A549 (cell line): ENCODE measurements at regions not wholly inside any gene's neighbourhood (a gene's known extent, or its start where the extent isn't known, plus 50 kb on each side); places are given as distances from the start of the nearest gene placed in this dataset.

Source experiments
- ATAC-seq, 2 experiments: fragments of 200-7000 bp in 1 of 2; fragments of >200 bp in 1 of 2; cut with Nextera tagmentation in 1 of 2; cut with Tn5 transposase in 1 of 2; 3 replicates each; pipeline versions ENCODE4 v1.8.0 to v1.9.1; 2018 to 2020; ENCODE audit warnings: mild to moderate bottlenecking in 1 of 2, moderate library complexity in 1 of 2
- CTCF ChIA-PET: fragments of 300-600 bp; sonication (Branson Sonifier 250); formaldehyde crosslinking; extraction: SDS; loops from one replicate; lab custom pipeline; 2021; ENCODE audit warnings: antibody characterized with exemption, inconsistent platforms; lab: Yijun Ruan, JAX
- POLR2A ChIA-PET: fragments of 350-600 bp; formaldehyde crosslinking; extraction: SDS; loops from one replicate; lab custom pipeline; 2021; ENCODE audit warnings: antibody characterized with exemption, inconsistent platforms; lab: Yijun Ruan, JAX
- DNase-seq, 2 experiments: peaks; one replicate each; pipeline versions ENCODE4 v3.0.0 to v3.0.0-alpha.2; 2011 to 2016; ENCODE audit warnings: low read depth in 1 of 2, low spot score in 1 of 2
- FAIRE-seq: peaks from 2 replicates; lab custom pipeline; 2011; peaks lifted over from hg19 to GRCh38; lab: Jason Lieb, UNC
- H3K27ac ChIP-seq, 2 experiments: fragments of >200 bp; sonication (Bioruptor Twin); formaldehyde crosslinking; 3 replicates each; pipeline ENCODE4 v1.5.1; 2016 to 2017
- H3K4me1 ChIP-seq: fragments of >200 bp; sonication (Bioruptor Twin); formaldehyde crosslinking; 3 replicates; pipeline ENCODE4 v1.6.1; 2016
- H3K4me2 ChIP-seq: fragments of >200 bp; sonication (Bioruptor Twin); formaldehyde crosslinking; 3 replicates; pipeline ENCODE4 v1.6.1; 2016
- H3K4me3 ChIP-seq: fragments of >200 bp; sonication (Bioruptor Twin); formaldehyde crosslinking; 3 replicates; pipeline ENCODE4 v1.5.1; 2016
- H3K9me3 ChIP-seq: fragments of >200 bp; sonication (Bioruptor Twin); formaldehyde crosslinking; 3 replicates; pipeline ENCODE4 v1.6.1; 2016
- CBX2 ChIP-seq: fragments of 200-600 bp; sonication (generic); IDR thresholded peaks from 2 replicates; pipeline ENCODE4 v1.6.1; 2016; ENCODE audit warnings: low read depth, mild to moderate bottlenecking, borderline replicate concordance
- CBX8 ChIP-seq: fragments of 200-600 bp; sonication (generic); IDR thresholded peaks from 2 replicates; pipeline ENCODE4 v1.6.1; 2016
- CEBPB ChIP-seq, 2 experiments: fragments of >200 bp in 1 of 2; sonication (Bioruptor Twin) in 1 of 2; formaldehyde crosslinking in 1 of 2; IDR thresholded peaks; 2 replicates each; pipeline ENCODE4 v1.6.1; 2012 to 2016
- CHD4 ChIP-seq: fragments of 200-600 bp; sonication (generic); IDR thresholded peaks from 2 replicates; pipeline ENCODE4 v1.6.1; 2016; ENCODE audit warnings: antibody characterized with exemption, mild to moderate bottlenecking, borderline replicate concordance
- EHF ChIP-seq: fragments of 250-450 bp; sonication (Bioruptor Pico); IDR thresholded peaks from 2 replicates; pipeline ENCODE4 v1.5.0; 2020; ENCODE audit warnings: mild to moderate bottlenecking
- ESRRA ChIP-seq: fragments of 150-350 bp; IDR thresholded peaks from 2 replicates; pipeline ENCODE4 v1.6.1; 2014; ENCODE audit warnings: mild to moderate bottlenecking, low read length, borderline replicate concordance
- FOSL2 ChIP-seq, 2 experiments: fragments of 450-650 bp in 1 of 2; fragments of >200 bp in 1 of 2; sonication (Bioruptor Twin) in 1 of 2; formaldehyde crosslinking; IDR thresholded peaks; 2 replicates each; pipeline versions ENCODE4 v1.5.0 to v1.6.1; 2016 to 2020; ENCODE audit warnings: mild to moderate bottlenecking in 1 of 2, moderate library complexity in 1 of 2
- FOXS1 ChIP-seq: fragments of 250-450 bp; sonication (Bioruptor Pico); IDR thresholded peaks from 2 replicates; pipeline ENCODE4 v1.5.0; 2020; ENCODE audit warnings: mild to moderate bottlenecking, moderate library complexity
- HOXB13 ChIP-seq: fragments of 250-450 bp; sonication (Bioruptor Pico); IDR thresholded peaks from 2 replicates; pipeline ENCODE4 v1.5.0; 2020; ENCODE audit warnings: low read depth, mild to moderate bottlenecking, moderate library complexity
- HOXB5 ChIP-seq: fragments of 250-450 bp; sonication (Bioruptor Pico); IDR thresholded peaks from 2 replicates; pipeline ENCODE4 v1.5.0; 2020; ENCODE audit warnings: mild to moderate bottlenecking, moderate library complexity
- KDM5A ChIP-seq: fragments of 200-600 bp; sonication (generic); IDR thresholded peaks from 2 replicates; pipeline ENCODE4 v1.6.1; 2016; ENCODE audit warnings: antibody characterized with exemption, mild to moderate bottlenecking
- MAFK ChIP-seq: fragments of 450-650 bp; IDR thresholded peaks from 2 replicates; pipeline ENCODE4 v1.6.1; 2014; ENCODE audit not compliant: partially characterized antibody
- MYC ChIP-seq: IDR thresholded peaks from 2 replicates; pipeline ENCODE4 v1.6.1; 2012; ENCODE audit warnings: mild to moderate bottlenecking, inconsistent platforms, low read length, improper control_type of control experiment, borderline replicate concordance
- NFE2L2 ChIP-seq: fragments of 150-350 bp; conservative IDR thresholded peaks from 2 replicates; pipeline ENCODE4 v1.6.1; 2014; ENCODE audit warnings: low read length
- PHF8 ChIP-seq: fragments of 200-600 bp; sonication (generic); IDR thresholded peaks from 2 replicates; pipeline ENCODE4 v1.6.1; 2016; ENCODE audit warnings: low read depth, mild to moderate bottlenecking, antibody characterized with exemption, moderate library complexity, borderline replicate concordance
- POLR2A ChIP-seq: IDR thresholded peaks from 2 replicates; pipeline ENCODE4 v1.6.1; 2012; ENCODE audit warnings: mild to moderate bottlenecking, low read length
- POLR2AphosphoS2 ChIP-seq: conservative IDR thresholded peaks from 2 replicates; pipeline ENCODE4 v1.6.1; 2012; ENCODE audit warnings: low read length, improper control_type of control experiment, inconsistent platforms
- RARB ChIP-seq: fragments of 250-450 bp; sonication (Bioruptor Pico); IDR thresholded peaks from 2 replicates; pipeline ENCODE4 v1.8.0; 2021; ENCODE audit warnings: mild to moderate bottlenecking, moderate library complexity
- RCOR1 ChIP-seq: fragments of 150-350 bp; IDR thresholded peaks from 2 replicates; pipeline ENCODE4 v1.6.1; 2014; ENCODE audit warnings: antibody characterized with exemption, low read length, low read depth
- RNF2 ChIP-seq: fragments of 200-600 bp; sonication (generic); IDR thresholded peaks from 2 replicates; pipeline ENCODE4 v1.6.1; 2016; ENCODE audit warnings: low read depth, mild to moderate bottlenecking, antibody characterized with exemption, moderate library complexity, borderline replicate concordance
- SMC3 ChIP-seq: fragments of >200 bp; sonication (Bioruptor Twin); formaldehyde crosslinking; IDR thresholded peaks from 3 replicates; pipeline ENCODE4 v1.6.1; 2018; ENCODE audit warnings: inconsistent platforms
- TFCP2L1 ChIP-seq: fragments of 250-450 bp; sonication (Bioruptor Pico); IDR thresholded peaks from 2 replicates; pipeline ENCODE4 v1.5.0; 2021; ENCODE audit warnings: mild to moderate bottlenecking
- TP53 ChIP-seq: fragments of 250-450 bp; sonication (Bioruptor Pico); IDR thresholded peaks from 2 replicates; pipeline ENCODE4 v1.5.0; 2021; ENCODE audit warnings: mild to moderate bottlenecking, moderate library complexity
- ZC3H11A ChIP-seq: fragments of 450-650 bp; IDR thresholded peaks from 2 replicates; pipeline ENCODE4 v1.6.1; 2014; ENCODE audit warnings: antibody characterized with exemption, mild to moderate bottlenecking
- ZSCAN20 ChIP-seq: fragments of 250-450 bp; sonication (Bioruptor Pico); IDR thresholded peaks from 2 replicates; pipeline ENCODE4 v1.8.0; 2022; ENCODE audit warnings: mild to moderate bottlenecking, moderate library complexity
- WGBS: methylation state at CpG from one replicate; pipeline ENCODE4 v1.1.6; 2017; ENCODE audit errors: missing lambda C conversion rate; 5-methylcytosine and 5-hydroxymethylcytosine counted together
- TF ChIP-seq, protein P1 (sequence below): fragments of 150-350 bp; IDR thresholded peaks from 2 replicates; pipeline ENCODE4 v1.6.1; 2014; ENCODE audit warnings: low read depth, mild to moderate bottlenecking, low read length
- TF ChIP-seq, protein P2 (sequence below): IDR thresholded peaks from 2 replicates; pipeline ENCODE4 v1.6.1; 2012
- TF ChIP-seq, protein P3 (sequence below): fragments of 450-650 bp; IDR thresholded peaks from 2 replicates; pipeline ENCODE4 v1.6.1; 2014; ENCODE audit warnings: antibody characterized with exemption
- TF ChIP-seq, protein P4 (sequence below): fragments of >200 bp; sonication (Bioruptor Twin); formaldehyde crosslinking; IDR thresholded peaks from 2 replicates; pipeline ENCODE4 v1.6.1; 2016
- TF ChIP-seq, protein P5 (sequence below): IDR thresholded peaks from 2 replicates; pipeline ENCODE4 v1.6.1; 2012
- TF ChIP-seq, protein P6 (sequence below): fragments of 250-450 bp; sonication (Bioruptor Pico); IDR thresholded peaks from 2 replicates; pipeline ENCODE4 v1.5.0; 2021; ENCODE audit warnings: mild to moderate bottlenecking, moderate library complexity, borderline replicate concordance

DNA sequence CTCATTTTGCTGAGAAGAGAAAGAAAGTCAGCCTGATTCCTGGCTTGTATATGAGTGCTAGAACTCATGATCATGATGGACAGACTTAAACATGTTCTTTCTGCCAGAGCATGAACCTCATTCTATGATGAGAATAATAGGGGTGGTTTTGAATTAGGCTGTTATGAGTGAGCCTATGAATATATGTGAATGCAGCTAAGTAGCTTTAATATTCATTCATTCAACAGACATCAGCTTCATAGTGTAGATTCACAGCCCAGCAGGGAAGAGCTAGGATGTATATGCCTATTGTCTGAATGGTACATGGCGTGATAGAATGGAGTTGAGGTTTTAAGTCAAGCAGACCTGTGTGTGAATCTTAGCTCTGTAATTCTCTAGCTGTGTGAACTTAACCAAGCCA is 573.2 kb downstream of the DHX35 start:
- Histone ChIP-seq H3K4me3 (no peak overlapping the region), H3K27ac (no peak overlapping the region), H3K9me3 (no peaks in the 10 kb centered on the region), H3K4me1 (no peaks in the 10 kb centered on the region), H3K4me2 (no peak overlapping the region)
- DNase-seq = no peak
- ATAC-seq = no peak
- TF ChIP-seq EHF (CRISPR knock-in tag) (no peak), ZSCAN20 (CRISPR knock-in tag) (no peak), RCOR1 (no peak), RNF2 (no peak), CEBPB (IDR thresholded peaks at IDR 0.05) (no peak), SMC3 (no peak), POLR2AphosphoS2 (no peak), NFE2L2 (no peak), CBX2 (no peak), ZC3H11A (no peak), MYC (no peak), FOXS1 (CRISPR knock-in tag) (no peak), POLR2A (no peak)
- TF ChIP-seq, protein P1, sequence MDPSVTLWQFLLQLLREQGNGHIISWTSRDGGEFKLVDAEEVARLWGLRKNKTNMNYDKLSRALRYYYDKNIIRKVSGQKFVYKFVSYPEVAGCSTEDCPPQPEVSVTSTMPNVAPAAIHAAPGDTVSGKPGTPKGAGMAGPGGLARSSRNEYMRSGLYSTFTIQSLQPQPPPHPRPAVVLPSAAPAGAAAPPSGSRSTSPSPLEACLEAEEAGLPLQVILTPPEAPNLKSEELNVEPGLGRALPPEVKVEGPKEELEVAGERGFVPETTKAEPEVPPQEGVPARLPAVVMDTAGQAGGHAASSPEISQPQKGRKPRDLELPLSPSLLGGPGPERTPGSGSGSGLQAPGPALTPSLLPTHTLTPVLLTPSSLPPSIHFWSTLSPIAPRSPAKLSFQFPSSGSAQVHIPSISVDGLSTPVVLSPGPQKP = no peak
- TF ChIP-seq, protein P2, sequence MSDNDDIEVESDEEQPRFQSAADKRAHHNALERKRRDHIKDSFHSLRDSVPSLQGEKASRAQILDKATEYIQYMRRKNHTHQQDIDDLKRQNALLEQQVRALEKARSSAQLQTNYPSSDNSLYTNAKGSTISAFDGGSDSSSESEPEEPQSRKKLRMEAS = no peak
- TF ChIP-seq, protein P3, sequence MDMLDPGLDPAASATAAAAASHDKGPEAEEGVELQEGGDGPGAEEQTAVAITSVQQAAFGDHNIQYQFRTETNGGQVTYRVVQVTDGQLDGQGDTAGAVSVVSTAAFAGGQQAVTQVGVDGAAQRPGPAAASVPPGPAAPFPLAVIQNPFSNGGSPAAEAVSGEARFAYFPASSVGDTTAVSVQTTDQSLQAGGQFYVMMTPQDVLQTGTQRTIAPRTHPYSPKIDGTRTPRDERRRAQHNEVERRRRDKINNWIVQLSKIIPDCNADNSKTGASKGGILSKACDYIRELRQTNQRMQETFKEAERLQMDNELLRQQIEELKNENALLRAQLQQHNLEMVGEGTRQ = no peak
- TF ChIP-seq, protein P4, sequence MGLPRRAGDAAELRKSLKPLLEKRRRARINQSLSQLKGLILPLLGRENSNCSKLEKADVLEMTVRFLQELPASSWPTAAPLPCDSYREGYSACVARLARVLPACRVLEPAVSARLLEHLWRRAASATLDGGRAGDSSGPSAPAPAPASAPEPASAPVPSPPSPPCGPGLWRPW = no peak
- CTCF ChIA-PET = no interaction called here
- POLR2A ChIA-PET = no interaction called here
- no peak for FAIRE-seq
- 0% methylated on average over 1 of the region's 1 CpG for WGBS

DNA sequence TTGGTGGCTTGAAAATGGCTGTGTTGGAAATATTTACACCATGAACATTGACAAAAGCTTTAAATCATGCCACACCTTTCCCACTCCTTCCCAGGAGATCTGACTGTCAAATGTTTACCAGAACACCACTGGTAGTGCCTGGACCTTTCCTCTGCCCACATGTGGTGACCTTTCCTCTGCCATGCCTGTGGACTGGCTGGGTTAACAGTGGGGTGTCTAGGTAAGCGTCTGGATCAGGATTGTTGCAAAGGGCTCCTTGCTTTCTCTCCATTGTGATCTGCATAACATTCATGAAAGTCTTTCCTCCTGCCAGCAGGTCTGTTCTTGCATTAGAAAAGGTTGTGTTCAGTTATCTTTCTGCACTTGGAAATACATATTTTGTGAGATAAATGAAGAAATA is 572.7 kb downstream of the DHX35 start:
- TF ChIP-seq HOXB13 (no peak), FOSL2 (IDR thresholded peaks at IDR 0.05) (no peak), FOSL2 (CRISPR knock-in tag; IDR thresholded peaks at IDR 0.05) (no peak), PHF8 (no peak)
- Histone ChIP-seq H3K4me1 (no peaks in the 10 kb centered on the region), H3K27ac (no peak overlapping the region), H3K9me3 (no peaks in the 10 kb centered on the region), H3K4me3 (no peak overlapping the region), H3K4me2 (no peak overlapping the region)
- ChIA-PET POLR2A (no interaction called here), CTCF (no interaction called here)
- DNase-seq (no peak), FAIRE-seq (no peak), ATAC-seq (no peak)
- WGBS = 0% methylated on average over 1 of the region's 1 CpG

DNA sequence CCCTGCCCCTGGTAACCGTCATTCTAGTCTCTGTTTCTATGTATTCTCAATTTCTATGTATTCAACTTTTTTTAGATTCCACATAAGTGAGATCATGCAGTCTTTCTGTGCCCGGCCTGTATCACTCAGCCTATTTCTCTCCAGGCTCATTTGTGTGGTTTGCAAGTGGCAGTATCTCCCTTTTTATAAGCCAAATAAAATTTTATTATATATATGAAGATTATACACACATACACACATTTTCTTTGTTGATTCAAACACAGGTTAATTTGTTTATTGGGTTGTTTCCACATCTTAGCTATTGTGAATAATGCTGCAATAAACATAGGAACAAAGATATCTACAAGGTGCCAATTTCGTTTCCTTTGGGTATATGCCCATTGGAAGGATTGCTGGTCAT is 571.7 kb downstream of the DHX35 start:
- ChIA-PET CTCF (no interaction called here), POLR2A (no interaction called here)
- H3K9me3 ChIP-seq = no peaks in the 10 kb centered on the region
- no peak overlapping the region for H3K27ac ChIP-seq
- under 1% methylated on average over 3 of the region's 3 CpGs for WGBS
- H3K4me3 ChIP-seq = no peak overlapping the region
- no peak overlapping the region for H3K4me2 ChIP-seq
- no peak for FAIRE-seq
- no peaks in the 10 kb centered on the region for H3K4me1 ChIP-seq
- no peak for ATAC-seq
- DNase-seq = no peak
- TF ChIP-seq NFE2L2 = no peak
- no peak for TF ChIP-seq MYC
- TF ChIP-seq ZSCAN20 (CRISPR knock-in tag) = no peak
- TF ChIP-seq FOXS1 (CRISPR knock-in tag) = no peak
- TF ChIP-seq, protein P3 = no peak
- no peak for TF ChIP-seq HOXB5 (CRISPR knock-in tag)
- TF ChIP-seq, protein P5, sequence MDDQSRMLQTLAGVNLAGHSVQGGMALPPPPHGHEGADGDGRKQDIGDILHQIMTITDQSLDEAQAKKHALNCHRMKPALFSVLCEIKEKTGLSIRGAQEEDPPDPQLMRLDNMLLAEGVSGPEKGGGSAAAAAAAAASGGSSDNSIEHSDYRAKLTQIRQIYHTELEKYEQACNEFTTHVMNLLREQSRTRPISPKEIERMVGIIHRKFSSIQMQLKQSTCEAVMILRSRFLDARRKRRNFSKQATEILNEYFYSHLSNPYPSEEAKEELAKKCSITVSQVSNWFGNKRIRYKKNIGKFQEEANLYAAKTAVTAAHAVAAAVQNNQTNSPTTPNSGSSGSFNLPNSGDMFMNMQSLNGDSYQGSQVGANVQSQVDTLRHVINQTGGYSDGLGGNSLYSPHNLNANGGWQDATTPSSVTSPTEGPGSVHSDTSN = no peak
- no peak for TF ChIP-seq KDM5A
- no peak for TF ChIP-seq TFCP2L1 (CRISPR knock-in tag)
- TF ChIP-seq MAFK = no peak
- TF ChIP-seq RARB = no peak
- no peak for TF ChIP-seq ESRRA
- TF ChIP-seq, protein P6, sequence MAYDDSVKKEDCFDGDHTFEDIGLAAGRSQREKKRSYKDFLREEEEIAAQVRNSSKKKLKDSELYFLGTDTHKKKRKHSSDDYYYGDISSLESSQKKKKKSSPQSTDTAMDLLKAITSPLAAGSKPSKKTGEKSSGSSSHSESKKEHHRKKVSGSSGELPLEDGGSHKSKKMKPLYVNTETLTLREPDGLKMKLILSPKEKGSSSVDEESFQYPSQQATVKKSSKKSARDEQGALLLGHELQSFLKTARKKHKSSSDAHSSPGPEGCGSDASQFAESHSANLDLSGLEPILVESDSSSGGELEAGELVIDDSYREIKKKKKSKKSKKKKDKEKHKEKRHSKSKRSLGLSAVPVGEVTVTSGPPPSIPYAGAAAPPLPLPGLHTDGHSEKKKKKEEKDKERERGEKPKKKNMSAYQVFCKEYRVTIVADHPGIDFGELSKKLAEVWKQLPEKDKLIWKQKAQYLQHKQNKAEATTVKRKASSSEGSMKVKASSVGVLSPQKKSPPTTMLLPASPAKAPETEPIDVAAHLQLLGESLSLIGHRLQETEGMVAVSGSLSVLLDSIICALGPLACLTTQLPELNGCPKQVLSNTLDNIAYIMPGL = no peak
- no peak for TF ChIP-seq TP53 (CRISPR knock-in tag)
- TF ChIP-seq CBX8 = no peak
- no peak for TF ChIP-seq CHD4
- TF ChIP-seq CEBPB (IDR thresholded peaks at IDR 0.05) = no peak
